NCI-H460 (cell line): ENCODE measurements at regions not wholly inside any gene's neighbourhood (a gene's known extent, or its start where the extent isn't known, plus 50 kb on each side); places are given as distances from the start of the nearest gene placed in this dataset.

ENCODE experiments used
- DNase-seq: peaks from one replicate; pipeline ENCODE4 v3.0.0-alpha.2; 2016; ENCODE audit warnings: low read depth; ENCODE audit errors: extremely low read depth

GRCh38 chr3:181764544-181764943 is 52.8 kb downstream of the SOX2 start:
- no peak for DNase-seq

GRCh38 chr3:181770296-181770695 is 58.6 kb downstream of the SOX2 start:
- no peak for DNase-seq

- DNase-seq: no peak
Observed at GRCh38 chr3:181771120-181771519, 59.4 kb downstream of the SOX2 start.

GRCh38 chr3:181772166-181772565 is 60.4 kb downstream of the SOX2 start:
- DNase-seq: no peak

GRCh38 chr3:181773921-181774320 is 62.2 kb downstream of the SOX2 start:
- no peak for DNase-seq

GRCh38 chr3:181782306-181782954 is 70.7 kb downstream of the SOX2 start:
- peak; percentile 36 for DNase-seq

- no peak for DNase-seq
Observed at GRCh38 chr3:181790561-181790960, 78.8 kb downstream of the SOX2 start.

GRCh38 chr3:181791056-181791955 is 79.6 kb downstream of the SOX2 start:
- DNase-seq: no peak

GRCh38 chr3:181793006-181793405 is 81.3 kb downstream of the SOX2 start:
- DNase-seq: no peak

GRCh38 chr3:181794011-181794790 is 82.5 kb downstream of the SOX2 start:
- DNase-seq: no peak

- DNase-seq: no peak
Observed at GRCh38 chr3:181796641-181797040, 84.9 kb downstream of the SOX2 start.

- DNase-seq: no peak
Observed at GRCh38 chr3:181797431-181797830, 85.7 kb downstream of the SOX2 start.

GRCh38 chr3:181805703-181806102 is 94.0 kb downstream of the SOX2 start:
- DNase-seq: no peak

GRCh38 chr3:181808053-181808452 is 96.3 kb downstream of the SOX2 start:
- DNase-seq: no peak

GRCh38 chr3:181823716-181824115 is 112.0 kb downstream of the SOX2 start:
- DNase-seq: no peak

GRCh38 chr3:181824961-181825360 is 113.2 kb downstream of the SOX2 start:
- no peak for DNase-seq

- DNase-seq: no peak
Observed at GRCh38 chr3:181839039-181839915, 127.6 kb downstream of the SOX2 start.

- DNase-seq: no peak
Observed at GRCh38 chr3:181839916-181840297, 128.2 kb downstream of the SOX2 start.

GRCh38 chr3:181844211-181844610 is 132.5 kb downstream of the SOX2 start:
- no peak for DNase-seq

- DNase-seq: no peak
Observed at GRCh38 chr3:181847276-181847675, 135.6 kb downstream of the SOX2 start.
